SJCRH30 (cell line): ENCODE measurements at regions not wholly inside any gene's neighbourhood (a gene's known extent, or its start where the extent isn't known, plus 50 kb on each side); places are given as distances from the start of the nearest gene placed in this dataset.

Experiments
- DNase-seq, 2 experiments: peaks; one replicate each; pipeline ENCODE4 v3.0.0-alpha.2; 2015 to 2020
- H3K27ac ChIP-seq: fragments of 250-450 bp; sonication (Bioruptor Pico); 2 replicates; pipeline ENCODE4 v1.5.1; 2020; ENCODE audit warnings: mild to moderate bottlenecking, moderate library complexity
- H3K27me3 ChIP-seq: fragments of 250-450 bp; sonication (Bioruptor Pico); 2 replicates; pipeline ENCODE4 v1.5.1; 2020; ENCODE audit warnings: mild to moderate bottlenecking, moderate library complexity
- H3K36me3 ChIP-seq: fragments of 250-450 bp; sonication (Bioruptor Pico); 2 replicates; pipeline ENCODE4 v1.5.1; 2020; ENCODE audit warnings: mild to moderate bottlenecking, moderate library complexity
- H3K4me1 ChIP-seq: fragments of 250-450 bp; sonication (Bioruptor Pico); 2 replicates; pipeline ENCODE4 v1.5.1; 2020; ENCODE audit warnings: mild to moderate bottlenecking, moderate library complexity
- H3K4me3 ChIP-seq: fragments of 250-450 bp; sonication (Bioruptor Pico); 2 replicates; pipeline ENCODE4 v1.5.1; 2020; ENCODE audit warnings: mild to moderate bottlenecking, moderate library complexity
- H3K9me3 ChIP-seq: fragments of 250-450 bp; sonication (Bioruptor Pico); replicated peaks from 2 replicates; pipeline ENCODE4 v1.5.1; 2020; ENCODE audit warnings: mild to moderate bottlenecking, moderate library complexity

- no peak overlapping the region for H3K4me3 ChIP-seq
- peaks cover 9% of the 10 kb centered on the region for H3K4me1 ChIP-seq
- no peak overlapping the region for H3K27ac ChIP-seq
- H3K27me3 ChIP-seq, result no peaks in the 10 kb centered on the region
- DNase-seq, result peak; percentile 3 to 18
- no peaks in the 10 kb centered on the region for H3K9me3 ChIP-seq
- no peaks in the 10 kb centered on the region for H3K36me3 ChIP-seq
These were observed 470.4 kb downstream of the GALC start for GRCh38 chr14:87522575-87522974.

DNA sequence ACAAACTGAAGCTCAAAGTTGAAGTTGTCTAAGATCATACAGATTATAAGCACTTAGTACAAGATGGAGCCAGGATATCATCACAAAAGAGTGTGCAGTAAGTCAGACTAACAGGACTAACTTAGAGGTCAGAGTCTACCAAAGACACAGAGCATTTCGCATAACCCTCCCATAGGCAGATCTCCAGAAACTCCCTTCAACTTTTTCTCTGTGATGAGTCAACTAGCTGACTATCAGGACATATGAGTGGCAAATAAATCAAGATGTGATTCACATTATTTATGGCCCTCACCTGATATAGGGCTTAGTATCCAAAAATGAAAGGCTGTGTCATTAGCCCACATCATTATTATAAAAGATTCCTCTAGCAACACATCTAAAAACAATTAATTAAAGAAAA, 484.6 kb downstream of the GALC start:
- no peak for DNase-seq
- Histone ChIP-seq H3K27ac (no peak overlapping the region), H3K36me3 (no peaks in the 10 kb centered on the region), H3K4me1 (no peaks in the 10 kb centered on the region), H3K27me3 (no peaks in the 10 kb centered on the region), H3K4me3 (no peak overlapping the region), H3K9me3 (no peaks in the 10 kb centered on the region)

DNA sequence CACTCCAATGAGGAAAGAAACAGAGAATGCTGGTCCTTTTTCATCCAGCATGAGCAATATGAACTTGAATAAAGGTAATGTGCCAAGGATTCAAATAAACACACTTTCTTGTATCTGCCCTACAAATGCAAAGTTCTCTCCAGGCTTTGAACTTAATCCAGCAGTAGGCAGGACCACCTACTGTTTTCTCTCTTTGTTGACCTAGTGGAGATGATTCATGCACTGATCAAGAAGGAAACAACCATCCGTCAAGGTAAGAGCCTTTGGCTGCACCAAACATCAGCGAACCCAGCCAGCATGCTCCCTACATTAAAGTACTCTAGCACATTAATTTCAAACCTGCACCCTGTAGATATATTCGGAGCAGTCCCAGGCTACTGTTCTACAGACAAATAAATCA, 489.3 kb downstream of the GALC start:
- no peak overlapping the region for H3K27ac ChIP-seq
- no peak overlapping the region for H3K4me3 ChIP-seq
- H3K27me3 ChIP-seq, result no peaks in the 10 kb centered on the region
- no peaks in the 10 kb centered on the region for H3K4me1 ChIP-seq
- H3K36me3 ChIP-seq, result no peaks in the 10 kb centered on the region
- no peaks in the 10 kb centered on the region for H3K9me3 ChIP-seq
- DNase-seq, result no peak

DNA sequence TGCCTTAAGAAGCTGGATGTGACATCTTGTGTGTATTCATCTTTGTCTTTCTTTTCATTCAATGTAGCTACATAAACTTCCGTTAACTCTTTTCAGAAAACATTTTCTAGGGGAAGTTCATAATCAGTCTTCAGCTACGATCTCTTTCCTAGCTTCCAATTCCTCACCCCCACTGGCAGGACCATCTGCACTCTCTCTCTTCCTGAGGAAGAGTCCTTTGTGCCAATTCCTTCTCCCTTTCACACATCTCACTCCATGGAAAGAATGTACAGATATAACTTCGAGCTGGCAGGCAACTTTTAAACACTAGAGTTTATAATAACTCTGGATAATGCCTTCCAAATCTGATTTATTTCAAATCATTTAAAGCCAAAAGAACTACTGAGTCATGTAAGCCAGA, 495.7 kb downstream of the GALC start:
- DNase-seq, result no peak
- Histone ChIP-seq H3K27me3 (no peaks in the 10 kb centered on the region), H3K9me3 (no peaks in the 10 kb centered on the region), H3K36me3 (no peaks in the 10 kb centered on the region), H3K4me1 (peaks cover 7% of the 10 kb centered on the region), H3K4me3 (no peak overlapping the region), H3K27ac (no peak overlapping the region)

- Histone ChIP-seq H3K9me3 (no peaks in the 10 kb centered on the region), H3K4me1 (peaks cover 15% of the 10 kb centered on the region), H3K36me3 (no peaks in the 10 kb centered on the region), H3K4me3 (no peak overlapping the region), H3K27me3 (no peaks in the 10 kb centered on the region), H3K27ac (no peak overlapping the region)
- peak; percentile 4 to 29 for DNase-seq
These were observed 499.0 kb downstream of the GALC start for GRCh38 chr14:87494010-87494409.

DNA sequence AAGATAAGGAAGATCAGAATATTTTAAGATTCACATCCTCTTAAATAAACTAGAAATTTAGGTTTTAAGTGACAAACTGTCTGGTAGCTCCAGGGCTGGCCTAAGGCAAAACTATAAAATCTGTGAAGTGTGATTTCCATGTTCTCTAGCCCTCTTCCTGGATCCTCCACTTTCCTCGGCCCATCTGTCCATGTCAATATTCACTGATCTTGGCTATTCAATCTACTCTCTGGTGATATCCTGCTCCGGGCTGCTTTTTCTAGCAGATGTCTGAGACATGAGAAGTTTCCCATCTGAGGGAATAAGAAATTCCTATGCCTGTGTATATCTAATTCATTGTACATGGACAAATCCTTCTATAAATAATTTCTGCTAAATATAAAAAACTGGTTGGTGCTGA, 500.4 kb downstream of the GALC start:
- Histone ChIP-seq H3K4me3 (no peak overlapping the region), H3K27me3 (no peaks in the 10 kb centered on the region), H3K9me3 (no peaks in the 10 kb centered on the region), H3K36me3 (no peaks in the 10 kb centered on the region), H3K27ac (peak overlapping the region; percentile 28; the same call in 1 of the 2 replicates), H3K4me1 (peaks cover 15% of the 10 kb centered on the region)
- peak; percentile 78 to 88 for DNase-seq

DNA sequence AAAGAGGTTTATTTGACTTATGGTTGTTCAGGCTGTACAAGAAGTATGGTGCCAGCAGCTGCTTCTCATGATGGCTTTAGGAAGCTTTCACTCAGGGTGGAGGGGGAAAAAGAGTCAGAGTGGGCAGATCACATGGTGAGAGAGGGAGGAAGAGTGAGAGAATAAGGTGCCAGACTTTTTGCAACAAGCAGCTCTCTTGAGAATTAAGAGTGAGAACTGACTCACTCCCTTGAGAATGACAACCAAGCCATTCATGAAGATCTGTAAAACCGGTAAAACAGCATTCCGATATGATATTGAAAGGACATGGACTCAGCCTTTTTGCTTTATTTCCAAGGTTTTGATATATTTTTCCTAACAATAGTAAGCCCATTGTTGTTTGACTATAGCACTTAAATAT, 501.2 kb downstream of the GALC start:
- no peak for DNase-seq
- H3K36me3 ChIP-seq, result no peaks in the 10 kb centered on the region
- H3K4me1 ChIP-seq, result peaks cover 15% of the 10 kb centered on the region
- H3K27me3 ChIP-seq, result no peaks in the 10 kb centered on the region
- 0 out of 2 replicates have a peak overlapping the region, but pooled peaks have one; percentile 28 for H3K27ac ChIP-seq
- H3K4me3 ChIP-seq, result no peak overlapping the region
- H3K9me3 ChIP-seq, result no peaks in the 10 kb centered on the region

DNA sequence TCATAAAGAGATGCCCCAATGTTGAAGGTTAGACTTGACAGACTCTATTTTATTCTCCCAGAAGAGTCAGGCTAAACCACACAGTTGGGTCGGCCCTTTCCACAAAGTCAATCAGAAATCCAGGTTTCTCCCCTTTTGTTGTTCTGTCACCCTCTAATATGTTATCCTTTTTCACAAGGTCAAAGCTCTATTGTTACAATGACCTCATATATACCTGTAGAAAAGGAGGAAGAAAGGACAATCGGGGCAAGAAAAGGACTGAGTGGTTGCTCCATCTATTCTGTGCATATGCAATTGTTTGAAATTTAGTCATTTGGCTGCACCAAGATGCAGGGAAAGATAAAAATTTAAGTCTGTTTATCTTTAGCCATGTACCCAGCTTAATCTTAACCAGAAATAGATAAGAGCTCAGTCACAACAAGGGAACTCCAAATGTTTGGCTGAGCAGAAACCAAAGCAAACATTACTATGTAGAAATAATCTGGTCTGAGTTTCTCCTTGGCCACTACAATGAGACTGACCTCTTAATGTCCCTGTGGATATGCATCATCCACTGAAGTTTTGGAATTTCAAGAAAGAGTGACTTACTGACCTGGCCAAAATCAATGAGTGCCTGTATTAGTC, 503.7 kb downstream of the GALC start:
- Histone ChIP-seq H3K4me3 (no peak overlapping the region), H3K9me3 (no peaks in the 10 kb centered on the region), H3K27me3 (no peaks in the 10 kb centered on the region), H3K27ac (no peak overlapping the region), H3K4me1 (peaks cover 15% of the 10 kb centered on the region), H3K36me3 (no peaks in the 10 kb centered on the region)
- DNase-seq, result no peak

GRCh38 chr14:87483271-87484260, 509.4 kb downstream of the GALC start:
- no peak for DNase-seq
- Histone ChIP-seq H3K9me3 (no peaks in the 10 kb centered on the region), H3K27ac (no peak overlapping the region), H3K4me1 (no peaks in the 10 kb centered on the region), H3K4me3 (no peak overlapping the region), H3K36me3 (no peaks in the 10 kb centered on the region), H3K27me3 (no peaks in the 10 kb centered on the region)

DNA sequence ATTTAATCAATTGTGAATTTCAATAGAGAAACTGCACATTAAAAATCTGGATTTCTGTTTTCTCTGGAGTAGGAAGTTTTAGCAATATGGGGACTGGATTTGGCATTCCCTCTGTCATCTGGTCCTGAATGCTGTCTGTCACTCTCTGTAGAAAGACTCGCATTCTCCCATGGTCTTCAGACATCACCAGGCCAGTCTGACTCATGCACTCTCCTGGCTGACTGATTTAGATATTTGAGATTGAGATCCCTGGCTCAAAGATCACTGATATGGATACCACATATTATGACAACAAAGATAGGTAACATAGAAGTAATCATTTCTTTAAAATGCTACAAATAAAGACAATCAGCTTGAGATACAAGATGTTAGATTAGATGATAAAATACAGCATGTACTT, 524.5 kb downstream of the GALC start:
- no peaks in the 10 kb centered on the region for H3K4me1 ChIP-seq
- H3K36me3 ChIP-seq, result no peaks in the 10 kb centered on the region
- no peak for DNase-seq
- H3K27me3 ChIP-seq, result no peaks in the 10 kb centered on the region
- H3K27ac ChIP-seq, result no peak overlapping the region
- H3K4me3 ChIP-seq, result no peak overlapping the region
- no peaks in the 10 kb centered on the region for H3K9me3 ChIP-seq

DNA sequence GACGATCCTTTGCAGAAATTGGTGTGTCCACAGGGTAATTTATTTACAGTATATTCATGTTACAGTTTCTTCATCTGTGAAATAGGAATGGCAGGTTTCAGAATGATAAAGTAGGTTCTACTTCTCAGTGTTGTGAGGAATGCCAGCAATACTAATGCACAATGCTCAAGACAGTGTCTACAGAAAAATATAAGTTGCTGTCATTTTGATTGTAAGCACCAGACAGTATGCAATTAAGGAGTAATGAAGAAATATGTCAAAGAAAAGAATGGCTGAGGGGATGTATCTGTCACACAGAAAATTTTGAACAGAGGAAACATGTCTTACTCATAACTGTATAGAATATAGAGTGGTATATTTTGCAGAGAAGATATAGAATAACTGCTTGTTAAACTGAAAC, 525.4 kb downstream of the GALC start:
- H3K27me3 ChIP-seq, result no peaks in the 10 kb centered on the region
- no peaks in the 10 kb centered on the region for H3K9me3 ChIP-seq
- no peaks in the 10 kb centered on the region for H3K4me1 ChIP-seq
- no peak overlapping the region for H3K27ac ChIP-seq
- no peak for DNase-seq
- no peak overlapping the region for H3K4me3 ChIP-seq
- no peaks in the 10 kb centered on the region for H3K36me3 ChIP-seq

DNA sequence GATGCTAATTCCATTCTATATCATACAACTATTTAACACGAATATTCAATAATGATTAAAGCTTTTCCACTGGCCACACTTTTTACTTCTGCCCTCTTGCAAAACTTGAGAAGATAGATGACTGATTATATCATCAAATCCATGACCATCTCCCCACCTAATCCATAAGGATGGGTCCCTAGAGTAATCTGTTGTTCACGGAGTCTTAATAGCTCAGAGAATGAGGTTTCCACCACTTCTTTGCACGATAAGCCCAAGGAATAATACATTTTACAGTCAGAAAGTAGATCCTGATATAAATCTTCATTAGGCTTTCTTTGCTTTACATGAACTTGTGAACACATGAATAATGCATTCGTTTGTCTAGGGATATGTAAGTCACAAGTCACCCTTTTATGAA, 527.2 kb downstream of the GALC start:
- Histone ChIP-seq H3K27me3 (no peaks in the 10 kb centered on the region), H3K9me3 (no peaks in the 10 kb centered on the region), H3K27ac (no peak overlapping the region), H3K4me3 (no peak overlapping the region), H3K4me1 (no peaks in the 10 kb centered on the region), H3K36me3 (no peaks in the 10 kb centered on the region)
- no peak for DNase-seq

- DNase-seq, result no peak
These were observed 531.3 kb downstream of the GALC start for GRCh38 chr14:87461704-87462103.

GRCh38 chr14:87457720-87458119, 535.3 kb downstream of the GALC start:
- no peaks in the 10 kb centered on the region for H3K27me3 ChIP-seq
- no peak for DNase-seq
- no peaks in the 10 kb centered on the region for H3K9me3 ChIP-seq
- H3K4me3 ChIP-seq, result no peak overlapping the region
- H3K27ac ChIP-seq, result no peak overlapping the region
- H3K36me3 ChIP-seq, result no peaks in the 10 kb centered on the region
- no peaks in the 10 kb centered on the region for H3K4me1 ChIP-seq

More at GRCh38 chr14:87461704-87462103, 531.3 kb downstream of the GALC start:
- no peaks in the 10 kb centered on the region for H3K9me3 ChIP-seq
- H3K4me1 ChIP-seq, result no peaks in the 10 kb centered on the region
- no peak overlapping the region for H3K27ac ChIP-seq
- no peaks in the 10 kb centered on the region for H3K36me3 ChIP-seq
- no peaks in the 10 kb centered on the region for H3K27me3 ChIP-seq
- H3K4me3 ChIP-seq, result no peak overlapping the region

DNA sequence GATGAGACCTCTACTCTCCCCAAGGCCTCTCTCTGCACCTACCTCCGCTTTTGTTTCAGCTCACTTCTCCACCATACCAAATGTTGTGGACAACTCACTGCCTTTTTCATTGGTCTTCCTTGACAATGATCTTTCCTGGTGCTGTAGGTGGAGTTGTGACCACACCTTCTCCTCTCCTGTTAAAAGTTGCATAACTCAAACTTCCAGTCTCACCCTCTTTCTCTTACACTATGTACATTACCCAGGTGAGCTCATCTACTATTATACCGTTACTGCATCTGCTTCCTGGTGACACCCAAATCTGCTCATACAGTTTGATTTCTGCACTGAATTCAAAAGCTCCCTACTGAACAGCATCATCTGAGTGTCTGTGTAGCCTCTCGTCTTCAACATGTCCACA, 542.8 kb downstream of the GALC start:
- Histone ChIP-seq H3K9me3 (no peaks in the 10 kb centered on the region), H3K4me1 (no peaks in the 10 kb centered on the region), H3K36me3 (no peaks in the 10 kb centered on the region), H3K4me3 (no peak overlapping the region), H3K27ac (no peak overlapping the region), H3K27me3 (no peaks in the 10 kb centered on the region)
- no peak for DNase-seq
